Endothelial cell of umbilical vein (primary cell): ENCODE measurements at regions not wholly inside any gene's neighbourhood (a gene's known extent, or its start where the extent isn't known, plus 50 kb on each side); places are given as distances from the start of the nearest gene placed in this dataset.

Source experiments
- BruUV-seq: library from RNA; stranded (reverse); fragments of 400-500 nt; replicated peaks from 2 replicates; lab custom pipeline; 2021; lab: Mats Ljungman, UMichigan
- CTCF ChIA-PET: fragments of 300-600, 350-600 bp; sonication (Branson Sonifier 250); formaldehyde crosslinking; loops from one replicate; lab custom pipeline; 2021; ENCODE audit warnings: antibody characterized with exemption, inconsistent platforms; lab: Charles Lee
- POLR2A ChIA-PET: fragments of 300-600, 350-600 bp; sonication (Branson Sonifier 250); formaldehyde crosslinking; loops from one replicate; lab custom pipeline; 2021; ENCODE audit warnings: antibody characterized with exemption, inconsistent platforms; lab: Charles Lee
- DNase-seq: peaks from one replicate; pipeline ENCODE4 v3.0.0-alpha.2; 2011; ENCODE audit warnings: low read depth, low spot score
- FAIRE-seq: peaks from 2 replicates; lab custom pipeline; 2011; peaks lifted over from hg19 to GRCh38; lab: Jason Lieb, UNC
- H2AFZ ChIP-seq: 2 replicates; pipeline ENCODE4 v1.6.0; 2012; ENCODE audit warnings: low read depth, low read length, control low read depth, inconsistent platforms
- H3K27ac ChIP-seq: 2 replicates; pipeline ENCODE4 v1.5.1; 2011; ENCODE audit warnings: low read depth, mild to moderate bottlenecking, control low read depth, low read length, moderate library complexity; ENCODE audit not compliant: insufficient read depth
- H3K27me3 ChIP-seq, 2 experiments: 2 replicates each; pipeline versions ENCODE4 v1.6.0 to v1.6.1; 2011; ENCODE audit warnings: low read length in 2 of 2, mixed read lengths in 1 of 2; ENCODE audit not compliant: control insufficient read depth in 2 of 2, insufficient read depth in 2 of 2
- H3K36me3 ChIP-seq, 2 experiments: 2 replicates in 1 of 2; 3 replicates in 1 of 2; pipeline ENCODE4 v1.5.1; 2011; ENCODE audit warnings: low read length in 2 of 2, mild to moderate bottlenecking in 1 of 2, moderate library complexity in 1 of 2; ENCODE audit not compliant: control insufficient read depth in 2 of 2, insufficient read depth in 2 of 2; ENCODE audit errors: extremely low read depth in 1 of 2
- H3K4me1 ChIP-seq: 3 replicates; pipeline ENCODE4 v1.5.1; 2011; ENCODE audit warnings: mild to moderate bottlenecking, low read length; ENCODE audit not compliant: control insufficient read depth, insufficient read depth; ENCODE audit errors: extremely low read depth
- H3K4me2 ChIP-seq: 2 replicates; pipeline ENCODE4 v1.6.1; 2011; ENCODE audit warnings: low read length, control low read depth, mixed read lengths; ENCODE audit not compliant: insufficient read depth
- H3K4me3 ChIP-seq, 3 experiments: fragments of 200-600 bp in 1 of 3; sonication (generic), shearing (Covaris generic) in 1 of 3; replicated peaks in 1 of 3; 2 replicates each; pipeline ENCODE4 v1.5.1; 2011 to 2016; ENCODE audit warnings: control low read depth in 3 of 3, low read length in 3 of 3, mild to moderate bottlenecking in 2 of 3, inconsistent platforms in 1 of 3, low read depth in 1 of 3, moderate library complexity in 1 of 3; ENCODE audit not compliant: insufficient read depth in 1 of 3
- H3K79me2 ChIP-seq: 2 replicates; pipeline ENCODE4 v1.6.0; 2012; ENCODE audit warnings: low read length, inconsistent platforms; ENCODE audit not compliant: control insufficient read depth, insufficient read depth
- H3K9ac ChIP-seq: replicated peaks from 2 replicates; pipeline ENCODE3; 2011; ENCODE audit warnings: low read length, control low read depth; ENCODE audit not compliant: insufficient read depth; ENCODE audit errors: extremely low read depth
- H3K9me1 ChIP-seq: replicated peaks from 3 replicates; pipeline ENCODE4 v1.6.0; 2011; ENCODE audit warnings: mild to moderate bottlenecking, low read length; ENCODE audit not compliant: control insufficient read depth, insufficient read depth; ENCODE audit errors: extremely low read depth
- H3K9me3 ChIP-seq: replicated peaks from 2 replicates; pipeline ENCODE4 v1.5.1; 2012; ENCODE audit warnings: low read length, inconsistent platforms; ENCODE audit not compliant: control insufficient read depth, insufficient read depth
- H4K20me1 ChIP-seq: replicated peaks from 2 replicates; pipeline ENCODE3; 2011; ENCODE audit warnings: mild to moderate bottlenecking, low read length; ENCODE audit not compliant: control insufficient read depth, insufficient read depth; ENCODE audit errors: extremely low read depth
- EZH2 ChIP-seq: IDR thresholded peaks from 2 replicates; pipeline ENCODE4 v1.6.1; 2012; ENCODE audit warnings: borderline replicate concordance, low read depth, mild to moderate bottlenecking, moderate library complexity, low read length, inconsistent platforms; ENCODE audit not compliant: severe bottlenecking
- FOS ChIP-seq: IDR thresholded peaks from 2 replicates; pipeline ENCODE4 v1.6.1; 2011; ENCODE audit warnings: mild to moderate bottlenecking, low read length, moderate library complexity, borderline replicate concordance; ENCODE audit not compliant: insufficient read depth
- GATA2 ChIP-seq: IDR thresholded peaks from 2 replicates; pipeline ENCODE4 v1.7.0; 2011; ENCODE audit warnings: low read depth, mild to moderate bottlenecking, moderate library complexity, mixed read lengths, low read length; ENCODE audit not compliant: insufficient read length, insufficient read depth
- JUN ChIP-seq: IDR thresholded peaks from 2 replicates; pipeline ENCODE4 v1.6.1; 2011; ENCODE audit warnings: borderline replicate concordance, low read depth; ENCODE audit not compliant: insufficient read length, insufficient read depth
- MYC ChIP-seq: IDR thresholded peaks from one replicate; pipeline ENCODE4 v1.6.1; 2011; ENCODE audit warnings: mild to moderate bottlenecking, low read depth, low read length
- POLR2A ChIP-seq: IDR thresholded peaks from 2 replicates; pipeline ENCODE4 v1.6.1; 2012; ENCODE audit warnings: low read depth, mild to moderate bottlenecking, control low read depth, low read length
- POLR2AphosphoS5 ChIP-seq: IDR thresholded peaks from 2 replicates; pipeline ENCODE4 v1.6.1; 2012; ENCODE audit warnings: low read depth, mild to moderate bottlenecking, control low read depth, low read length, moderate library complexity; ENCODE audit not compliant: insufficient read depth
- dilution Hi-C: fragments of 300-500 bp; cut with MboI; formaldehyde crosslinking; loops from one replicate; pipeline ENCODE4 v1.15.0; 2019; ENCODE audit warnings: low sequenced_read_pairs; ENCODE audit not compliant: extremely low pct_ligation_motif_present
- intact Hi-C: fragments of 100-400 bp; cut with micrococcal nuclease; formaldehyde crosslinking; loops from one replicate; pipeline ENCODE4 v1.10.0; 2022
- TF ChIP-seq, protein P1 (sequence below), 2 donors: IDR thresholded peaks; 1 replicate in 1 of 2; 2 replicates in 1 of 2; pipeline ENCODE4 v1.5.1; 2011; ENCODE audit warnings: low read length in 2 of 2, mild to moderate bottlenecking in 2 of 2, moderate library complexity in 2 of 2, control low read depth in 1 of 2, inconsistent platforms in 1 of 2, low read depth in 1 of 2; ENCODE audit not compliant: insufficient read depth in 1 of 2; ENCODE audit errors: extremely low read depth in 1 of 2
- TF ChIP-seq, protein P2 (sequence below): IDR thresholded peaks from 2 replicates; pipeline ENCODE4 v1.6.1; 2011; ENCODE audit not compliant: insufficient read depth, insufficient read length

DNA sequence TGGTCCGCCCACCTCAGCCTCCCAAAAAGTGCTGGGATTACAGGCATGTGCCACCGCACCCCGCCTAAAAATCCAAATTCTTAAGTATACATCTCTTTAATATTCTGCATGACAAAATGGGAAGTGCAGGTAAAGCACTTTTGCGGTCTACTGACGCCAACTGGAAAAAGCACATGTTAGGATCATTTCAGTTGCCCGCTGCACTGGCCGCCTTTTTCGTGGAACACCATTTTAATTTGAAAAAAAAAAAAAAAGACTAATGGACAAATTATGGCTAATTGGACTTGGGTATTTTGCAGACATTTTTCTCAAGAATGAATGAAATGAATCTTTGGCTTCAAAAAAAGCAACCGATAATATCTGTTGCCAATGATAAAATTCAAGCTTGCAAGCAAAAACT lies 129.3 kb upstream of the GPC1 start:
- FAIRE-seq = no peak
- no peaks in the 10 kb centered on the region for H3K9me3 ChIP-seq
- no peaks in the 10 kb centered on the region for H3K79me2 ChIP-seq
- TF ChIP-seq POLR2A = no peak
- no peak for TF ChIP-seq MYC
- TF ChIP-seq EZH2 = no peak
- TF ChIP-seq FOS = no peak
- TF ChIP-seq GATA2 = no peak
- no peak for TF ChIP-seq POLR2AphosphoS5
- TF ChIP-seq, protein P1, sequence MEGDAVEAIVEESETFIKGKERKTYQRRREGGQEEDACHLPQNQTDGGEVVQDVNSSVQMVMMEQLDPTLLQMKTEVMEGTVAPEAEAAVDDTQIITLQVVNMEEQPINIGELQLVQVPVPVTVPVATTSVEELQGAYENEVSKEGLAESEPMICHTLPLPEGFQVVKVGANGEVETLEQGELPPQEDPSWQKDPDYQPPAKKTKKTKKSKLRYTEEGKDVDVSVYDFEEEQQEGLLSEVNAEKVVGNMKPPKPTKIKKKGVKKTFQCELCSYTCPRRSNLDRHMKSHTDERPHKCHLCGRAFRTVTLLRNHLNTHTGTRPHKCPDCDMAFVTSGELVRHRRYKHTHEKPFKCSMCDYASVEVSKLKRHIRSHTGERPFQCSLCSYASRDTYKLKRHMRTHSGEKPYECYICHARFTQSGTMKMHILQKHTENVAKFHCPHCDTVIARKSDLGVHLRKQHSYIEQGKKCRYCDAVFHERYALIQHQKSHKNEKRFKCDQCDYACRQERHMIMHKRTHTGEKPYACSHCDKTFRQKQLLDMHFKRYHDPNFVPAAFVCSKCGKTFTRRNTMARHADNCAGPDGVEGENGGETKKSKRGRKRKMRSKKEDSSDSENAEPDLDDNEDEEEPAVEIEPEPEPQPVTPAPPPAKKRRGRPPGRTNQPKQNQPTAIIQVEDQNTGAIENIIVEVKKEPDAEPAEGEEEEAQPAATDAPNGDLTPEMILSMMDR (IDR thresholded peaks at IDR 0.05; ENCODE audit: extremely low read depth in 1 of 2, insufficient read depth in 1 of 2, low read depth in 1 of 2, low read length in 2 of 2) = no peak
- TF ChIP-seq, protein P2, sequence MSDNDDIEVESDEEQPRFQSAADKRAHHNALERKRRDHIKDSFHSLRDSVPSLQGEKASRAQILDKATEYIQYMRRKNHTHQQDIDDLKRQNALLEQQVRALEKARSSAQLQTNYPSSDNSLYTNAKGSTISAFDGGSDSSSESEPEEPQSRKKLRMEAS = no peak
- TF ChIP-seq JUN = no peak
- no peak for DNase-seq
- no peaks in the 10 kb centered on the region for H3K27me3 ChIP-seq
- POLR2A ChIA-PET = interaction anchor here (0.7 kb wide), 1 partner anchor 38 kb away, joined by 4 read pairs; no protein-coding TSS in a partner anchor
- dilution Hi-C loops = no loop called here
- BruUV-seq = no TSS peak
- H3K36me3 ChIP-seq = no peaks in the 10 kb centered on the region
- H3K4me2 ChIP-seq = no peak overlapping the region
- no peaks in the 10 kb centered on the region for H4K20me1 ChIP-seq
- H2AFZ ChIP-seq = no peak overlapping the region
- CTCF ChIA-PET = interaction anchor here (0.7 kb wide), 1 partner anchor 35 kb away, joined by 3 read pairs; no protein-coding TSS in a partner anchor
- H3K27ac ChIP-seq = no peak overlapping the region
- no peaks in the 10 kb centered on the region for H3K9me1 ChIP-seq
- no peak overlapping the region for H3K9ac ChIP-seq
- H3K4me3 ChIP-seq = no peak overlapping the region
- intact Hi-C loops = no loop called here
- H3K4me1 ChIP-seq = no peaks in the 10 kb centered on the region
